Parathyroid adenoma (tissue), 2 donors: ENCODE measurements at regions not wholly inside any gene's neighbourhood (a gene's known extent, or its start where the extent isn't known, plus 50 kb on each side); places are given as distances from the start of the nearest gene placed in this dataset.
"Not testable (repeated sequence)": the region's sequence is repeated elsewhere in the genome, so short reads cannot be mapped to it uniquely, and the experiment has no call there.

ENCODE experiments used
- H2AFZ ChIP-seq: fragments of 300-600 bp; sonication (generic); one replicate; pipeline ENCODE4 v1.7.0; 2017; ENCODE audit warnings: antibody characterized with exemption, mild to moderate bottlenecking
- H3K27ac ChIP-seq: fragments of 300-600 bp; sonication (generic); one replicate; pipeline ENCODE4 v1.7.0; 2017
- H3K27me3 ChIP-seq: fragments of 300-600 bp; sonication (generic); one replicate; pipeline ENCODE4 v1.7.0; 2017; ENCODE audit warnings: low read length; ENCODE audit not compliant: control insufficient read depth, insufficient read depth
- H3K36me3 ChIP-seq: fragments of 300-600 bp; sonication (generic); one replicate; pipeline ENCODE4 v1.7.0; 2017; ENCODE audit warnings: low read length; ENCODE audit not compliant: control insufficient read depth, insufficient read depth
- H3K4me1 ChIP-seq: fragments of 300-600 bp; sonication (generic); one replicate; pipeline ENCODE4 v1.7.0; 2017; ENCODE audit warnings: control low read depth
- H3K4me2 ChIP-seq: fragments of 300-600 bp; sonication (generic); one replicate; pipeline ENCODE4 v1.7.0; 2017; ENCODE audit warnings: low read length
- H3K4me3 ChIP-seq: fragments of 300-600 bp; sonication (generic); one replicate; pipeline ENCODE4 v1.7.0; 2017; ENCODE audit warnings: low read depth, low read length
- H3K79me2 ChIP-seq: fragments of 300-600 bp; sonication (generic); one replicate; pipeline ENCODE4 v1.7.0; 2017; ENCODE audit warnings: control low read depth
- H3K9ac ChIP-seq: fragments of 300-600 bp; sonication (generic); one replicate; pipeline ENCODE4 v1.7.0; 2017; ENCODE audit warnings: mild to moderate bottlenecking
- H3K9me3 ChIP-seq: fragments of 300-600 bp; sonication (generic); one replicate; pipeline ENCODE4 v1.7.0; 2017; ENCODE audit warnings: low read length; ENCODE audit not compliant: control insufficient read depth
- CTCF ChIP-seq: fragments of 300-600 bp; sonication (generic); IDR thresholded peaks from one replicate; pipeline ENCODE4 v1.7.0; 2017; ENCODE audit warnings: antibody characterized with exemption, mild to moderate bottlenecking
- donor health status: primary hyperparathyroidism.

- H3K27me3 ChIP-seq, result no peaks in the 10 kb centered on the region
- H3K79me2 ChIP-seq, result no peaks in the 10 kb centered on the region
- H3K4me2 ChIP-seq, result peak overlapping the region; percentile 6
- peak overlapping the region; percentile 82 for H2AFZ ChIP-seq
- H3K9me3 ChIP-seq, result no peaks in the 10 kb centered on the region
- no peaks in the 10 kb centered on the region for H3K36me3 ChIP-seq
- no peak overlapping the region for H3K9ac ChIP-seq
- peak overlapping the region; percentile 59 for H3K27ac ChIP-seq
- TF ChIP-seq CTCF, result no peak
- no peak overlapping the region for H3K4me3 ChIP-seq
- peaks cover 32% of the 10 kb centered on the region for H3K4me1 ChIP-seq
Observed at GRCh38 chr14:71165121-71166031, 258.1 kb downstream of the PCNX1 start.

- peaks cover 32% of the 10 kb centered on the region for H3K4me1 ChIP-seq
- H3K27ac ChIP-seq, result no peak overlapping the region
- no peaks in the 10 kb centered on the region for H3K36me3 ChIP-seq
- TF ChIP-seq CTCF, result peak; percentile 57
- H3K9me3 ChIP-seq, result no peaks in the 10 kb centered on the region
- H3K27me3 ChIP-seq, result no peaks in the 10 kb centered on the region
- no peak overlapping the region for H3K9ac ChIP-seq
- peak overlapping the region; percentile 82 for H2AFZ ChIP-seq
- no peaks in the 10 kb centered on the region for H3K79me2 ChIP-seq
- H3K4me3 ChIP-seq, result no peak overlapping the region
- H3K4me2 ChIP-seq, result no peak overlapping the region
Observed at GRCh38 chr14:71166180-71166837, 259.1 kb downstream of the PCNX1 start.

GRCh38 chr14:71167325-71167950 is 260.2 kb downstream of the PCNX1 start:
- H3K36me3 ChIP-seq, H3K9ac ChIP-seq, H3K27ac ChIP-seq, H3K79me2 ChIP-seq, H2AFZ ChIP-seq, H3K4me2 ChIP-seq, H3K9me3 ChIP-seq, H3K4me3 ChIP-seq, H3K27me3 ChIP-seq: not testable (repeated sequence)
- peaks cover 32% of the 10 kb centered on the region for H3K4me1 ChIP-seq

- not testable (repeated sequence) for H3K4me2 ChIP-seq, H3K4me3 ChIP-seq
Observed at GRCh38 chr14:71168161-71168560, 260.9 kb downstream of the PCNX1 start.

GRCh38 chr14:71168564-71169427 is 261.5 kb downstream of the PCNX1 start:
- H3K4me2 ChIP-seq, result no peak overlapping the region
- no peaks in the 10 kb centered on the region for H3K9me3 ChIP-seq
- H3K27ac ChIP-seq, result no peak overlapping the region
- H3K4me3 ChIP-seq, result no peak overlapping the region
- H3K27me3 ChIP-seq, result no peaks in the 10 kb centered on the region
- H3K9ac ChIP-seq, result no peak overlapping the region
- H2AFZ ChIP-seq, result no peak overlapping the region
- H3K4me1 ChIP-seq, result peaks cover 21% of the 10 kb centered on the region
- no peaks in the 10 kb centered on the region for H3K36me3 ChIP-seq
- no peak for TF ChIP-seq CTCF
- no peaks in the 10 kb centered on the region for H3K79me2 ChIP-seq

More at GRCh38 chr14:71168161-71168560, 260.9 kb downstream of the PCNX1 start:
- H3K27ac ChIP-seq, H3K9me3 ChIP-seq, H3K27me3 ChIP-seq, H3K36me3 ChIP-seq, H2AFZ ChIP-seq, H3K79me2 ChIP-seq, H3K9ac ChIP-seq: not testable (repeated sequence)
- H3K4me1 ChIP-seq, result peaks cover 27% of the 10 kb centered on the region
